ENCODE measurements at regions not wholly inside any gene's neighbourhood (a gene's known extent, or its start where the extent isn't known, plus 50 kb on each side); places are given as distances from the start of the nearest gene placed in this dataset.

GRCh38 chr2:58865436-58865835 is 624.3 kb upstream of the FANCL start:
- H3K27me3 ChIP-seq (ENCODE audit: control insufficient read depth, insufficient read depth, low read length), result no peaks in the 10 kb centered on the region
- POLR2A ChIA-PET, result no interaction called here
- CTCF ChIA-PET, result interaction anchor here (1.7 kb wide), 1 partner anchor 12 kb away, joined by 4 read pairs; no protein-coding TSS in a partner anchor
- no peak for DNase-seq (ENCODE audit: low read depth)
- no peaks in the 10 kb centered on the region for H3K36me3 ChIP-seq (ENCODE audit: control insufficient read depth, insufficient read depth, low read length)
- no peak overlapping the region for H3K4me3 ChIP-seq (ENCODE audit: low read depth, low read length)
- TF ChIP-seq CTCF (IDR thresholded peaks at IDR 0.05; ENCODE audit: insufficient read depth, low read depth, low read length), result no peak

GRCh38 chr2:58862244-58862643 is 621.1 kb upstream of the FANCL start:
- Histone ChIP-seq H3K36me3 (ENCODE audit: control insufficient read depth, insufficient read depth, low read length) (no peaks in the 10 kb centered on the region), H3K27me3 (ENCODE audit: control insufficient read depth, insufficient read depth, low read length) (no peaks in the 10 kb centered on the region), H3K4me3 (ENCODE audit: low read depth, low read length) (no peak overlapping the region)
- TF ChIP-seq CTCF (IDR thresholded peaks at IDR 0.05; ENCODE audit: insufficient read depth, low read depth, low read length), result no peak
- ChIA-PET POLR2A (no interaction called here), CTCF (no interaction called here)
- no peak for DNase-seq (ENCODE audit: low read depth)

- no peak for DNase-seq (ENCODE audit: low read depth)
- POLR2A ChIA-PET, result no interaction called here
Measured at GRCh38 chr2:58860586-58860985, 619.5 kb upstream of the FANCL start.

GRCh38 chr2:58856100-58856499 is 615.0 kb upstream of the FANCL start:
- no peak for TF ChIP-seq CTCF (IDR thresholded peaks at IDR 0.05; ENCODE audit: insufficient read depth, low read depth, low read length)
- POLR2A ChIA-PET, result no interaction called here
- no peak overlapping the region for H3K4me3 ChIP-seq (ENCODE audit: low read depth, low read length)
- DNase-seq (ENCODE audit: low read depth), result no peak
- H3K27me3 ChIP-seq (ENCODE audit: control insufficient read depth, insufficient read depth, low read length), result no peaks in the 10 kb centered on the region
- CTCF ChIA-PET, result no interaction called here
- H3K36me3 ChIP-seq (ENCODE audit: control insufficient read depth, insufficient read depth, low read length), result no peaks in the 10 kb centered on the region

More at GRCh38 chr2:58860586-58860985, 619.5 kb upstream of the FANCL start:
- Histone ChIP-seq H3K4me3 (ENCODE audit: low read depth, low read length) (no peak overlapping the region), H3K27me3 (ENCODE audit: control insufficient read depth, insufficient read depth, low read length) (no peaks in the 10 kb centered on the region), H3K36me3 (ENCODE audit: control insufficient read depth, insufficient read depth, low read length) (no peaks in the 10 kb centered on the region)
- CTCF ChIA-PET, result interaction anchor here (0.9 kb wide), 1 partner anchor 98 kb away, joined by 3 read pairs; no protein-coding TSS in a partner anchor
- no peak for TF ChIP-seq CTCF (IDR thresholded peaks at IDR 0.05; ENCODE audit: insufficient read depth, low read depth, low read length)

GRCh38 chr2:58853420-58853819 is 612.3 kb upstream of the FANCL start:
- no peak overlapping the region for H3K4me3 ChIP-seq (ENCODE audit: low read depth, low read length)
- no peaks in the 10 kb centered on the region for H3K36me3 ChIP-seq (ENCODE audit: control insufficient read depth, insufficient read depth, low read length)
- no peaks in the 10 kb centered on the region for H3K27me3 ChIP-seq (ENCODE audit: control insufficient read depth, insufficient read depth, low read length)
- ChIA-PET CTCF (interaction anchor here (1.1 kb wide), 1 partner anchor 12 kb away, joined by 4 read pairs; no protein-coding TSS in a partner anchor), POLR2A (no interaction called here)
- no peak for TF ChIP-seq CTCF (IDR thresholded peaks at IDR 0.05; ENCODE audit: insufficient read depth, low read depth, low read length)
- no peak for DNase-seq (ENCODE audit: low read depth)
